Liver (tissue), 8 donors: ENCODE measurements at regions not wholly inside any gene's neighbourhood (a gene's known extent, or its start where the extent isn't known, plus 50 kb on each side); places are given as distances from the start of the nearest gene placed in this dataset.
A peak's percentile ranks its signal among the peaks of the same experiment; 100 is the strongest.

Experiments used
- DNase-seq: peaks from one replicate; pipeline ENCODE4 v3.0.0-alpha.2; 2017; ENCODE audit warnings: low spot score
- H3K27ac ChIP-seq, 2 donors: one replicate each; pipeline ENCODE4 v1.7.0; 2013; ENCODE audit warnings: inconsistent platforms in 2 of 2, low read length in 2 of 2, control low read depth in 1 of 2, low read depth in 1 of 2, mild to moderate bottlenecking in 1 of 2
- H3K27me3 ChIP-seq, 4 donors: one replicate each; pipeline versions ENCODE4 v1.6.1 to v1.7.0; 2013; ENCODE audit warnings: low read length in 3 of 4, inconsistent platforms in 1 of 4, mild to moderate bottlenecking in 1 of 4, moderate library complexity in 1 of 4; ENCODE audit not compliant: control insufficient read depth in 4 of 4, insufficient read depth in 4 of 4
- H3K36me3 ChIP-seq, 4 donors: one replicate each; pipeline versions ENCODE4 v1.6.1 to v1.7.0; 2013; ENCODE audit warnings: low read length in 3 of 4, mild to moderate bottlenecking in 3 of 4, low read depth in 1 of 4, moderate library complexity in 1 of 4; ENCODE audit not compliant: control insufficient read depth in 4 of 4, insufficient read depth in 3 of 4
- H3K4me1 ChIP-seq, 4 donors: one replicate each; pipeline versions ENCODE4 v1.6.1 to v1.7.0; 2013; ENCODE audit warnings: low read length in 3 of 4, mild to moderate bottlenecking in 3 of 4, moderate library complexity in 1 of 4; ENCODE audit not compliant: control insufficient read depth in 4 of 4, insufficient read depth in 4 of 4
- H3K4me3 ChIP-seq, 3 donors: one replicate each; pipeline versions ENCODE4 v1.6.1 to v1.7.0; 2013; ENCODE audit warnings: low read length in 3 of 3, control low read depth in 1 of 3, low read depth in 1 of 3, mild to moderate bottlenecking in 1 of 3
- H3K9ac ChIP-seq, 2 donors: one replicate each; pipeline ENCODE4 v1.7.0; 2013; ENCODE audit warnings: low read length in 2 of 2, mild to moderate bottlenecking in 2 of 2, moderate library complexity in 2 of 2, control low read depth in 1 of 2, low read depth in 1 of 2
- H3K9me3 ChIP-seq, 4 donors: one replicate each; pipeline versions ENCODE4 v1.6.1 to v1.7.0; 2013; ENCODE audit warnings: low read length in 3 of 4; ENCODE audit not compliant: control insufficient read depth in 4 of 4
- CTCF ChIP-seq: fragments of 150-350 bp; IDR thresholded peaks from 2 replicates; pipeline ENCODE4 v1.5.1; 2017; ENCODE audit warnings: improper control_type of control experiment, low read depth, low read length; ENCODE audit not compliant: missing input control
- EGR1 ChIP-seq, 2 donors: IDR thresholded peaks; 2 replicates each; pipeline ENCODE4 v1.6.1; 2016 to 2018; ENCODE audit warnings: antibody characterized with exemption in 2 of 2, low read depth in 2 of 2
- FOXA2 ChIP-seq: IDR thresholded peaks from 2 replicates; pipeline ENCODE4 v1.6.1; 2016; ENCODE audit warnings: antibody characterized with exemption
- GABPA ChIP-seq, 2 donors: IDR thresholded peaks in 1 of 2; conservative IDR thresholded peaks in 1 of 2; 2 replicates each; pipeline ENCODE4 v1.6.1; 2016; ENCODE audit warnings: antibody characterized with exemption in 2 of 2, mild to moderate bottlenecking in 1 of 2, moderate library complexity in 1 of 2
- HNF4G ChIP-seq: IDR thresholded peaks from 2 replicates; pipeline ENCODE4 v1.6.1; 2016; ENCODE audit warnings: antibody characterized with exemption
- JUND ChIP-seq, 2 donors: IDR thresholded peaks; 2 replicates each; pipeline ENCODE4 v1.6.1; 2016; ENCODE audit warnings: antibody characterized with exemption in 2 of 2
- MAX ChIP-seq: IDR thresholded peaks from 2 replicates; pipeline ENCODE4 v1.6.1; 2016; ENCODE audit warnings: antibody characterized with exemption
- NR2F2 ChIP-seq: IDR thresholded peaks from 2 replicates; pipeline ENCODE4 v1.6.1; 2016; ENCODE audit warnings: antibody characterized with exemption
- RAD21 ChIP-seq, 2 donors: IDR thresholded peaks; 2 replicates each; pipeline ENCODE4 v1.6.1; 2016; ENCODE audit warnings: antibody characterized with exemption in 2 of 2, mild to moderate bottlenecking in 2 of 2
- RXRA ChIP-seq, 2 donors: IDR thresholded peaks; 2 replicates each; pipeline ENCODE4 v1.6.1; 2017 to 2018; ENCODE audit warnings: antibody characterized with exemption in 2 of 2, mild to moderate bottlenecking in 1 of 2
- TAF1 ChIP-seq: conservative IDR thresholded peaks from 2 replicates; pipeline ENCODE4 v1.6.1; 2016; ENCODE audit warnings: antibody characterized with exemption, mild to moderate bottlenecking
- YY1 ChIP-seq: IDR thresholded peaks from 2 replicates; pipeline ENCODE4 v1.6.1; 2016; ENCODE audit warnings: antibody characterized with exemption, mild to moderate bottlenecking
- ZBTB33 ChIP-seq: IDR thresholded peaks from 2 replicates; pipeline ENCODE4 v1.6.1; 2016; ENCODE audit warnings: antibody characterized with exemption
- WGBS: extraction: QIAGEN DNeasy Blood & Tissue Kit; methylation state at CpG from one replicate; pipeline ENCODE4 v1.1.7; 2013; 5-methylcytosine and 5-hydroxymethylcytosine counted together
- donor health status: healthy.
- donor health status: healthy.
- donor health status: healthy.
- donor health status: healthy.
- donor health status: healthy.

- Histone ChIP-seq H3K9me3 (no peaks in the 10 kb centered on the region), H3K9ac (no peak overlapping the region), H3K4me1 (no peaks in the 10 kb centered on the region), H3K27me3 (no peaks in the 10 kb centered on the region), H3K27ac (no peak overlapping the region), H3K36me3 (no peaks in the 10 kb centered on the region), H3K4me3 (no peak overlapping the region)
- DNase-seq: no peak
- peak; percentile 69 for TF ChIP-seq CTCF
- TF ChIP-seq RAD21 (IDR thresholded peaks at IDR 0.05): peak; percentile 86 to 91
- no peak for TF ChIP-seq HNF4G
- peak; percentile 45 for TF ChIP-seq FOXA2
- WGBS: 30% methylated on average over 2 of the region's 2 CpGs
Measured at GRCh38 chr4:149264093-149264733, 551.4 kb downstream of the IQCM start.

GRCh38 chr4:149248191-149248764 lies 567.4 kb downstream of the IQCM start:
- 75% methylated on average over 1 of the region's 1 CpG for WGBS
- Histone ChIP-seq H3K4me1 (no peaks in the 10 kb centered on the region), H3K36me3 (no peaks in the 10 kb centered on the region), H3K27me3 (no peaks in the 10 kb centered on the region), H3K9ac (no peak overlapping the region), H3K9me3 (no peaks in the 10 kb centered on the region), H3K27ac (no peak overlapping the region), H3K4me3 (no peak overlapping the region)
- no peak for TF ChIP-seq YY1
- no peak for TF ChIP-seq CTCF
- no peak for TF ChIP-seq RXRA (IDR thresholded peaks at IDR 0.05)
- TF ChIP-seq FOXA2: no peak
- TF ChIP-seq HNF4G: no peak
- no peak for TF ChIP-seq NR2F2
- no peak for TF ChIP-seq GABPA (IDR thresholded peaks at IDR 0.05 in 1 of 2, conservative IDR thresholded peaks at IDR 0.05 in 1 of 2)
- TF ChIP-seq EGR1 (IDR thresholded peaks at IDR 0.05; ENCODE audit: low read depth in 2 of 2): no peak
- no peak for TF ChIP-seq JUND (IDR thresholded peaks at IDR 0.05)
- TF ChIP-seq TAF1: no peak
- TF ChIP-seq ZBTB33: no peak
- TF ChIP-seq MAX: no peak
- DNase-seq: no peak
